ENCODE measurements at regions not wholly inside any gene's neighbourhood (a gene's known extent, or its start where the extent isn't known, plus 50 kb on each side); places are given as distances from the start of the nearest gene placed in this dataset.
"Not testable (repeated sequence)": the region's sequence is repeated elsewhere in the genome, so short reads cannot be mapped to it uniquely, and the experiment has no call there.

- Histone ChIP-seq H3K4me3 (no peak overlapping the region), H3K27me3 (peaks cover 0 to 47% of the 10 kb centered on the region in 2 donors), H3K27ac (no peak overlapping the region), H3K9me3 (no peaks in the 10 kb centered on the region), H3K36me3 (no peaks in the 10 kb centered on the region), H3K4me1 (no peaks in the 10 kb centered on the region)
- intact Hi-C loops (cut with DNase I; ENCODE audit: low total_unique reads) = no loop called here
- TF ChIP-seq POLR2AphosphoS5 (IDR thresholded peaks at IDR 0.05) = no peak
- TF ChIP-seq CTCF (IDR thresholded peaks at IDR 0.05) = no peak
- TF ChIP-seq POLR2A (IDR thresholded peaks at IDR 0.05) = no peak
- DNase-seq (ENCODE audit: low spot score in 2 of 2) = no peak
Measured at GRCh38 chrX:101749436-101749835, 89.8 kb upstream of the ARMCX2 start.

DNA sequence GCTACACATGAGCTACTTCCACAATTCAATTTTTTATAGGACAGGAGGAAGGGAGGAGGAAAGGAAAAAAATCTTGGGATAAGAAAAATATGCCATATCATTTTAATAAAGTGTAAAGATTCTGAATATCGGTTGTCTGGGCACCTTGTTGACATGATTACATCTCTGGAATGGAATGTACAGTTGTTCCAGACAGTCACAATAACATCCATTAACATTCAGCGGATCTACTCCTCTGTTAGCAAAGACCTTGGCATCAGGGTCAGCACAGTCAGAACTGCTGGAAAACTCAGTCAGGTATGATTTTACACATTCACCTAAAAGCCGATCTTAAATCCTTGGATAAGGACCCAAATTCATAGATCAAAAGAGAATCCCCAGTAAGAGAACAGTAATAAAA, 85.4 kb upstream of the ARMCX2 start:
- no peaks in the 10 kb centered on the region for H3K4me1 ChIP-seq
- no peak for DNase-seq (ENCODE audit: low spot score in 2 of 2)
- no peak overlapping the region for H3K4me3 ChIP-seq
- no peaks in the 10 kb centered on the region for H3K36me3 ChIP-seq
- intact Hi-C loops (cut with DNase I; ENCODE audit: low total_unique reads) = no loop called here
- H3K9me3 ChIP-seq = no peaks in the 10 kb centered on the region
- H3K27me3 ChIP-seq = peaks cover 0 to 49% of the 10 kb centered on the region in 2 donors
- TF ChIP-seq POLR2A (IDR thresholded peaks at IDR 0.05) = no peak
- TF ChIP-seq CTCF (IDR thresholded peaks at IDR 0.05) = no peak
- no peak for TF ChIP-seq POLR2AphosphoS5 (IDR thresholded peaks at IDR 0.05)
- no peak overlapping the region for H3K27ac ChIP-seq

- DNase-seq (ENCODE audit: low spot score in 2 of 2) = no peak
- Histone ChIP-seq H3K4me3 (no peak overlapping the region), H3K9me3 (no peaks in the 10 kb centered on the region), H3K36me3 (no peaks in the 10 kb centered on the region), H3K27me3 (peaks cover 0 to 48% of the 10 kb centered on the region in 2 donors), H3K27ac (peak overlapping the region in 1 of 2 donors; percentile 19), H3K4me1 (no peaks in the 10 kb centered on the region)
- intact Hi-C loops (cut with DNase I; ENCODE audit: low total_unique reads) = no loop called here
- TF ChIP-seq CTCF (IDR thresholded peaks at IDR 0.05) = no peak
- no peak for TF ChIP-seq POLR2A (IDR thresholded peaks at IDR 0.05)
- no peak for TF ChIP-seq POLR2AphosphoS5 (IDR thresholded peaks at IDR 0.05)
Measured at GRCh38 chrX:101744085-101744484, 84.4 kb upstream of the ARMCX2 start.

DNA sequence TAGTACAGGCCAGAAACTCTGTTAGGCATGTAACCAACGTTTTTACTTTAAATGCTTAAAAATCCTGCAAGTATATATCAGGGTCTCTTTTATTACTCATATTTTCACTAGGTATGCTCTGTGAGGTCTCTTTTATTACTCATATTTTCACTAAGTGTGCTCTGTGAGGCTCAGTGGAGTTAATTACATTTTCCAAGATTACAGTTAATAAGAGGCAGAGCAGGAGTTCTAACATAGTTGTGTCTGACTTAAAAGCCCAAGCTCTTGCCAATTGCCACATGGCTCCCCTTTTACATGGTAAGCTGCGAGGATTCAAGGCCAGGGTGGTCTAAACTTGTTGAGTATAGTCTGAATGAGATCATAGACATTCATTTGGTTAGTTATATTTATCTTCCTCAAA, 81.0 kb upstream of the ARMCX2 start:
- peaks cover 0 to 35% of the 10 kb centered on the region in 2 donors for H3K27me3 ChIP-seq
- no peak overlapping the region for H3K27ac ChIP-seq
- H3K4me3 ChIP-seq = no peak overlapping the region
- TF ChIP-seq POLR2A (IDR thresholded peaks at IDR 0.05) (no peak), CTCF (IDR thresholded peaks at IDR 0.05) (no peak), POLR2AphosphoS5 (IDR thresholded peaks at IDR 0.05) (no peak)
- no peaks in the 10 kb centered on the region for H3K9me3 ChIP-seq
- H3K36me3 ChIP-seq = no peaks in the 10 kb centered on the region
- DNase-seq (ENCODE audit: low spot score in 2 of 2) = no peak
- no peaks in the 10 kb centered on the region for H3K4me1 ChIP-seq
- intact Hi-C loops (cut with DNase I; ENCODE audit: low total_unique reads) = no loop called here

DNA sequence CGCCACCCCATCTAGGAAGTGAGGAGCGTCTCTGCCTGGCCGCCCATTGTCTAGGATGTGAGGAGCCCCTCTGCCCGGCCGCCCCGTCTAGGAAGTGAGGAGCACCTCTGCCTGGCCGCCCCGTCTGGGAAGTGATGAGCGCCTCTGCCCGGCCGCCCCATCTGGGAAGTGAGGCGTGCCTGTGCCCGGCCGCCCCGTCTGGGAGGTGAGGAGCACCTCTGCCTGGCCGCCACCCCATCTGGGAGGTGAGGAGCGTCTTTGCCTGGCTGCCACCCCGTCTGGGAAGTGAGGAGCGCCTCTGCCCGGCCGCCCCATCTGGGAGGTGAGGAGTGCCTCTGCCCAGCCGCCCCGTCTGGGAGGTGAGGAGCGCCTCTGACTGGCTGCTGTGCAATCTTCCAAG, 79.2 kb upstream of the ARMCX2 start:
- intact Hi-C loops (cut with DNase I; ENCODE audit: low total_unique reads); H3K4me3 ChIP-seq; H3K36me3 ChIP-seq; H3K4me1 ChIP-seq; DNase-seq (ENCODE audit: low spot score in 2 of 2); H3K27ac ChIP-seq; H3K9me3 ChIP-seq: not testable (repeated sequence)
- H3K27me3 ChIP-seq = peaks cover 0 to 28% of the 10 kb centered on the region in 2 donors

- H3K4me1 ChIP-seq; H3K27ac ChIP-seq; H3K36me3 ChIP-seq; H3K9me3 ChIP-seq; intact Hi-C loops (cut with DNase I; ENCODE audit: low total_unique reads); H3K4me3 ChIP-seq; DNase-seq (ENCODE audit: low spot score in 2 of 2): not testable (repeated sequence)
- peaks cover 0 to 27% of the 10 kb centered on the region in 2 donors for H3K27me3 ChIP-seq
Measured at GRCh38 chrX:101738411-101738810, 78.8 kb upstream of the ARMCX2 start.

Data from breast epithelium (tissue), 4 donors.